Ovary (tissue), 3 donors: ENCODE measurements at regions not wholly inside any gene's neighbourhood (a gene's known extent, or its start where the extent isn't known, plus 50 kb on each side); places are given as distances from the start of the nearest gene placed in this dataset.

ENCODE experiments used
- EP300 ChIP-seq: sonication (generic); formaldehyde crosslinking; IDR thresholded peaks from one replicate; pipeline ENCODE4 v1.6.1; 2017; ENCODE audit warnings: antibody characterized with exemption
- POLR2A ChIP-seq: fragments of 450-650 bp; IDR thresholded peaks from one replicate; pipeline ENCODE4 v1.6.1; 2017; ENCODE audit warnings: antibody characterized with exemption, mild to moderate bottlenecking, moderate library complexity
- TF ChIP-seq, protein P1 (sequence below), 3 donors: fragments of 450-650 bp in 2 of 3; fragments of 200-600 bp in 1 of 3; IDR thresholded peaks; one replicate each; pipeline versions ENCODE4 v1.5.1 to v1.8.0; 2016 to 2022; ENCODE audit warnings: antibody characterized with exemption in 3 of 3, mild to moderate bottlenecking in 1 of 3
- donor health status: DM: no; HTN: no; CAD: no.

GRCh38 chr21:38899277-38899947 is 93.7 kb downstream of the ETS2 start:
- TF ChIP-seq EP300 (no peak), POLR2A (no peak)
- TF ChIP-seq, protein P1, sequence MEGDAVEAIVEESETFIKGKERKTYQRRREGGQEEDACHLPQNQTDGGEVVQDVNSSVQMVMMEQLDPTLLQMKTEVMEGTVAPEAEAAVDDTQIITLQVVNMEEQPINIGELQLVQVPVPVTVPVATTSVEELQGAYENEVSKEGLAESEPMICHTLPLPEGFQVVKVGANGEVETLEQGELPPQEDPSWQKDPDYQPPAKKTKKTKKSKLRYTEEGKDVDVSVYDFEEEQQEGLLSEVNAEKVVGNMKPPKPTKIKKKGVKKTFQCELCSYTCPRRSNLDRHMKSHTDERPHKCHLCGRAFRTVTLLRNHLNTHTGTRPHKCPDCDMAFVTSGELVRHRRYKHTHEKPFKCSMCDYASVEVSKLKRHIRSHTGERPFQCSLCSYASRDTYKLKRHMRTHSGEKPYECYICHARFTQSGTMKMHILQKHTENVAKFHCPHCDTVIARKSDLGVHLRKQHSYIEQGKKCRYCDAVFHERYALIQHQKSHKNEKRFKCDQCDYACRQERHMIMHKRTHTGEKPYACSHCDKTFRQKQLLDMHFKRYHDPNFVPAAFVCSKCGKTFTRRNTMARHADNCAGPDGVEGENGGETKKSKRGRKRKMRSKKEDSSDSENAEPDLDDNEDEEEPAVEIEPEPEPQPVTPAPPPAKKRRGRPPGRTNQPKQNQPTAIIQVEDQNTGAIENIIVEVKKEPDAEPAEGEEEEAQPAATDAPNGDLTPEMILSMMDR (IDR thresholded peaks at IDR 0.05), result no peak
